ENCODE measurements at regions not wholly inside any gene's neighbourhood (a gene's known extent, or its start where the extent isn't known, plus 50 kb on each side); places are given as distances from the start of the nearest gene placed in this dataset.

DNA sequence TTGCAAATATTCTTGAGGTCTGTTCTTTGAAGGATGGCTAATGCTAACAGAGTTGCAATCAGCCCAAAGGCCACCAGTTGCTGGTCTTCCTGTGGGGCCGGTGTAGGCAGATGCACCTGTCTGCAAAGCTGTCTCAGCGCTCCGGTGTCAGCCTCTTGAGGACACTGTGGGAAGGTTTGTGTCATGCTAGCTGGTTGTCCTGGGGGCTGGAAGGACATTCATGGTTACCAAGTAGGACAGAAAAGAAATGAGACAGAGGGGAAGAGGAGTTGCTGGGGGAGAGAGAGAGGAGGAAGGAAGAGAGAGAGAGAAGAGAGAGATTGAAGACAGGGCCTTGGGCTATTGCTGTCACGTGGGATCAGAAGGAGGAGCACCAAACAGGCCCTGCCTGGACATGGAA is 639.6 kb upstream of the HS6ST1 start:
- DNase-seq = no peak

DNA sequence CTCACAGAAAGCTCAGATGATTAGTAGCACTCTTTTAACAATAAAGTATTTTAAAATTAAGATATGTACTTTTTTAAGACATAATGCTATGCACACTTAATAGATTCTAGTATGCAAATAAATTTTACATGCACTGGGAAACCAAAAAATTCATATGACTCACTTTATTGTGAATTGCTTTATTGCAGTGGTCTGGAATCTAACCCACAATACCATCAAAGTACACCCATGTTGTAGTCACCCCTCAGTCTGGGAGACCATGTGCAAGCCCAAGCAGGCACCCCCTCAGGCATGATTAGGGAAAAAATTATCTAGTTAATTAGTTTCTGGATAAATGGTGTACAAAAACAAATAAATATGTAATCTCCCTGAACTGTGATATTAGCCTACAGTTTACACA is 649.0 kb upstream of the HS6ST1 start:
- DNase-seq = no peak

DNA sequence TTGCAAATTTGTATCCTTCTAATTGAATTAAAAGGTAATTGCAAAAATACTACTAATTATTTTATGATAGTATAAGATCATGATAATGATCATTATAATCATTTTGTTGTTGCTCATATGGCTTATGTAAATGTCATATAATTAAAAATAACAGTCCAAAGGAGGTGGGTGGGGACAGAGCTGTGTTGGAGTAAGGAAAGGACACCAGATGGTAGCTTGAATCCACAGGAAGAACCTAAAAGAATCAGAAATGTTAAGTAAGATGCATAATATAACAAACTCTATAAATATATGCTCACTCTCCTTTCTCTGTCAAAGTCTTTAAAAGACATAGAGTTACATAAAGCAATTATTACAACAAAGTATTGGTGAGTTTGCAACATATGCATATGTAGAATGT is 650.7 kb upstream of the HS6ST1 start:
- no peak for DNase-seq

- no peak for DNase-seq
Measured at GRCh38 chr2:128970332-128971116, 651.9 kb upstream of the HS6ST1 start.

DNA sequence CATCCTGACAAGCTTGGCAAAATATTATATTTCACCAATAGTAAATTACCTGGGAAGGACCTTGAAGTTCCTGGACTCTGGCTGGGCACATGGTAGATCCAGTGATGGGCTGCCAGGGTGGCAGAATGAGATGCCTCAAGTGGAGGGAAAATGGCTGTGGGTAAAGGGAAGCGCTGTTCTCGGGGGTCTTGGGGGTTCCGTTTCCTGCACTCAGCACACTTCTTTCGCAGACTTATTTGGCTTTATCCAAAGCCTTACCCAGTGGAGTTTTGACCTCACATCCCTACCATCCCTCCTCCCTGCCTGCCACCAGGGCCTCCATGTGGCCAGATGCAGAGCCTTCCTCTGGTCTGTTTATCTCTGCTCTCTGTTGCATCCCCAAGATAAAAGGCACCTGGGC is 654.9 kb upstream of the HS6ST1 start:
- DNase-seq = no peak

- DNase-seq = no peak
Measured at GRCh38 chr2:128978212-128978611, 659.5 kb upstream of the HS6ST1 start.

DNA sequence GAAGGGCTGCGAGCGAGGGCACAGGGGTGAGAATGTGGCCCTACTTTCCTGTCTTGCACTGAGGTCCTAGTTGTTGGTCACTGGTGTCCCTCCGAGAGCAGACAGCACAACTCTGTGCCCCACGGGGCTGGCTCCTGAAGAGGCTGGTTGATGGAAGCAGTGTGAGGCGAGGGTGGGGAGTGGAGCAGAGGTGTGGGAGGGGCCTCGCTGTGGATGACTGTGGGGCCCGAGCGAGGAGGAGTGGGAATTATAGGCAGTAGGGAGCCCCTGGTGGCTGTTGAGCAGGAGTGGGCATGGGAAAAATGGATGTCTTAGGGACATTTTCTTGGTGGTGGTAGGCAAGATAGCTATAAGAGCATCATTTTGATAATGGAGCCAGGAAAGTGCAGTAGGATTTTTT is 660.5 kb upstream of the HS6ST1 start:
- DNase-seq = no peak

- no peak for DNase-seq
Measured at GRCh38 chr2:128980475-128980874, 661.8 kb upstream of the HS6ST1 start.

DNA sequence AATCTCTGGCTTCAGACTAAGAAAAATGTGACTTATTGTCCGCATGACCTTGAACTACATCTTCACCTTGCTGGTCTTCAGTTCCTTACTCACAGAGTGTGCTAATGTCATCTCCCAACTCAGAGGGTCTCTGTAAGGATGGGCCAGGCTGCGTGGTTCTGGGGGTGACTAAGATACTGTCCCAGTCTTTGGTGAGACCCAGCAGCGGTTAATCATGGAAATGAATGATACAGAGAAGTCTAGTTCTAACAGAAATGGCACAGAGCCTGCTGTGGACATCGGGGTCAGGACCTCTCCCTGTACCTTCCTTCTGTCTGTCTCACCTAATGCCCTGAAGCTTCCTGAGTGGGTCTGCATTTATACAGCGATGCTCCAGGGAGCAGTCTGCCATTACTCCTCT is 662.7 kb upstream of the HS6ST1 start:
- no peak for DNase-seq

DNA sequence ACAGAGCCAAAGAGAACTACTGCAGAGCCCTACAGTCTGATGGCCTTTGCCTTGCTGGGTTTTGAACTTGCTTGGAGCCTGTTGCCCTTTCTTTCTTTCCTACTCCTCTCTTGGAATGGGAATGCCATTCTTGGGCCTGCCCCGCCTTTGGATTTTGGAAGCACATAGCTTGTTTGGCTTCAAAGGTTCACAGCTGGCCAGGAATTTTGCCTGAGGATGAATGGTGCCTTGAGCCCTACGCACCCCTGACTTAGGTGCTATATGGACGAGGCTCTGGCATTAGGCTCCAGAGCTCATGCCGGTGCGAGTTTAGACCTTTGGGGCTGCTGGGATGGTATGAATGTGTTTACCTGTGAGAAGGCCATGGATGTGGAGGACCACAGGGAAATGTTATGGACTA is 663.3 kb upstream of the HS6ST1 start:
- DNase-seq = no peak

GRCh38 chr2:128982670-128983069 is 664.0 kb upstream of the HS6ST1 start:
- DNase-seq = no peak

DNA sequence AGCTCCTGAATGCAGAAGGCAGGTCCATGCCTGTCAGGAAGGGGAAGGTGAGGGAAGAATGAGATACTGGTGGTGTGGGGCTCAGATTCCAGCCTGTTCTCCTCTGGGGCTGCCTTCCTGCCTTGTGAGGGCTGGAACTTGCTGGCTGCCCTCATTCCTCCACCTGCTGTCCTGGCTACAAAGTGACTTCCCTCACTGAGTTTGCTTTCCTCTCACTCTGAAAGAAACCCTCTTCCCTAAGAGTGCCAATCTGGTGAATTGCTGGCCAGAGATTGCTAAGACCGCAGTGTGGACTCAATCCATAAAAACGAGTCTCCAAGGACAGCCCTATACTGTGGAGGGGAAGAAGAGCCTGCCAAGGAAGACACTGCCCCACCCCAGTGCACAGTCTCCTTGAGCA is 664.4 kb upstream of the HS6ST1 start:
- DNase-seq = no peak

- DNase-seq = no peak
Measured at GRCh38 chr2:128984081-128984480, 665.4 kb upstream of the HS6ST1 start.

GRCh38 chr2:128984855-128985254 is 666.2 kb upstream of the HS6ST1 start:
- no peak for DNase-seq

- no peak for DNase-seq
Measured at GRCh38 chr2:128986026-128986715, 667.5 kb upstream of the HS6ST1 start.

GRCh38 chr2:128986867-128987268 is 668.2 kb upstream of the HS6ST1 start:
- DNase-seq = no peak

GRCh38 chr2:128988326-128988725 is 669.7 kb upstream of the HS6ST1 start:
- no peak for DNase-seq

DNA sequence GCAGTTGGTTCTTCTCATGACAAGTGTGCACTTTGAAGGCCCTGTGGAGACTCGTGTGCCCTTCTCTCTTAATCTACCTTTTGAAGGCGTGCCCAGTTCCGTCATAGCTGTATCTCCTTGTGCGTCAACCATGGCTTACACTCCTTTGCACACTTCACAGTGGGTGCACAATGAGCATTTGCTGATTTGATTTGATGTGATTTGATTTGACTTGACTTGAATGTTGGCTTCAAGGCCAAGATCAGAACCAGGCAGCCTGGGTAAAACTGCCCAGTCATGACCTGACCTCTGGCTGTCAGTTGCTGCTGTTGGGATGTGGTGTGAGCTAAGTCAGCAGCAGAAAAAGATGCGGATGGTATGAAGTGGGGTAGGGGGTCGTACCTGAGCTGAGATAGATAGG is 670.3 kb upstream of the HS6ST1 start:
- no peak for DNase-seq

GRCh38 chr2:128995086-128995485 is 676.4 kb upstream of the HS6ST1 start:
- no peak for DNase-seq

DNA sequence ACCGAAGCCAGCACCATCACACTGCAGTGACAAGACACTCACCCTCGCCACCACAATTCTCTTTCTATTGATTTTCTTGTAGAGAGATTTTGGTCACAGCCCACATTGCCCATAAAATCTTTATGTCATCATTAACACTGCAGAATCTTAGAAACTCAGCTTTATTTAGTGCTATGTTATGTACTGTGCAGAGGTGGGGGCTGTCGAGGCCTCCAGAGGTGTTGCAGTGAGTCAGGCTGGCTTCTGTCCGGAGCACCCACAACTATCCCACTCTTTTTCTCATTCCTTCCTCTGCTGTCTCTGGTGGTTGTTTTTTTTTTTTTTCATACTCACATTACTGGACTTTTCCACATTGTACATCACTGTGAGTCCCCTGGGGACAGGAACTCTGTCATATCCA is 677.4 kb upstream of the HS6ST1 start:
- no peak for DNase-seq

DNA sequence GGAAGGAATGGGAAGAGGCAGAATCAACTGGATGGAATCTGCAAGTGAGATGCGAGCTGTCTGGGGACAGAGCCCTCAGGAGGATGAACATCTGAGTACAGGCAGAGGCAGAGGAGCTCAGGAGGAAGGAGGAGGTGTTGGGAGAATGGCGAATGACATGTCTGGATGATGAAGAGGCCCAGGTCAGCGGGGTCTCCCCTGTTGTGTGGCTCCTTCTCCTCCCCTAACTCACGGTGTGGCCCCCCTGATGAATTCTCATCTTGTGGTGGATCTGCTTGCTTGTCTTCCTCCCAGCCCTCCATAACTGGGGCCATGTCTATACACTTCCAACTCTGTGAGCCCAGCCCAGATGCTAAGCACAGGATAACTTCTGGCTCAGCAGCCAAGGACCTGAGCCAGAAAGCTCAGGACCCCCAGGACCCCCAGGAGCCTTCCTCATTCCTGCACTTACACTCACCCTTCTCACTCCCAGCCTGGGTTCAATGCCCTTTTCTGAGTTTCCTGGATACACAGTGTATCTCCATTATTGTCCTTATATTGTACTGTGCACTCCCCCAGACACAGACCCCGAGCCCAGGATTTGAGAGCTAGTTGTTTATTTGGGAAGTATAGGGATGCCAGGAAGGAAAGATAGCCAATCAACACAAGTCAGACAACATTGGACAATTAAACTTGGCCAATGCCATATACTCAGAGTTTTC is 678.6 kb upstream of the HS6ST1 start:
- no peak for DNase-seq

DNA sequence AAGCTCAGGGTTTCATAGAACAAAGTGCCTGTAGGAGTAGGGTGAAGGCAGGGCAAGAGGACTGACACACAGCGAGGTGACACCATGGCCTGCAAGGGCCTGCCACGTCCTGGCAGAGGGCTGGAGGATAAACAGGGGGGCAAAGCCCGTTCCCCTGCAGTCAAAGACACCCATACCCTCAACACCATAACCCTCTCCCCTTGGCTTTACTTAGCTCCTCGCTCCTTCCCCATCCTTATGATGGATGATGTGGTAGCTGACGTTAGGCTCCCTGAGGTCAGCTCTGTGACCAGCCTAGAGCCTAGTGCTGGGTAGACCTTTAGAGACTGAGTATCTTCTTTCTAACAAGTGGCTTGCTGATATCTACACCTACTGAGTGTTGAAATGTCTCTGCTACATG is 683.3 kb upstream of the HS6ST1 start:
- no peak for DNase-seq

DNA sequence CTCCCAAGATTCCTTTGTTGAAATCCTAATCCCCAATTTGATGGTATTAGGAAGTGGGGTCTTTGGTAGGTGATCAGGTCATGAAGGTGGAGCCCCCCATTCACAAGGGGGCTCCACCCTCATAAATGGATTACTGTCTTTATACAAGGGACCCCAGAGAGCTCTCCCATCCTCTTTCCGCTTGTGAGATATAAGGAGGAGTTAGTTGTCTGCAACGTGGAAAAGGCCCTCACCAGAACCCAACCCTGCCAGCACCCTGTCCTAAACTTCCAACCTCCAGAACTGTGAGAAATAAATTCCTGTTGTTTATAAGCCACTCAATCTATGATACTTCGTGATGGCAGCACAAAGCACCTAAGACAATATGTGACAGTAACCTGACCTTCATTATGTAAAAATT is 684.1 kb upstream of the HS6ST1 start:
- no peak for DNase-seq

GRCh38 chr2:129004485-129004884 is 685.8 kb upstream of the HS6ST1 start:
- no peak for DNase-seq
